ENCODE measurements at regions not wholly inside any gene's neighbourhood (a gene's known extent, or its start where the extent isn't known, plus 50 kb on each side); places are given as distances from the start of the nearest gene placed in this dataset.

GRCh38 chr5:155311721-155312120 lies 298.2 kb downstream of the KIF4B start:
- Histone ChIP-seq H2BK5ac (ENCODE audit: low read depth, low read length) (no peak overlapping the region), H4K5ac (ENCODE audit: insufficient read length, low read depth, low read length) (no peak overlapping the region), H2BK20ac (ENCODE audit: low read length) (no peak overlapping the region), H3K36me3 (ENCODE audit: control insufficient read depth in 2 of 4, insufficient read depth in 4 of 4, low read length in 3 of 4) (no peaks in the 10 kb centered on the region), H3K4me3 (ENCODE audit: extremely low read depth in 1 of 4, insufficient read depth in 2 of 4, low read depth in 3 of 4, low read length in 4 of 4) (no peak overlapping the region), H3K56ac (replicated peaks; ENCODE audit: insufficient read length, low read depth, low read length) (peak overlapping the region; percentile 67), H4K8ac (ENCODE audit: extremely low read depth, insufficient read depth, low read length) (no peak overlapping the region), H3K79me2 (ENCODE audit: control insufficient read depth in 1 of 2, insufficient read depth in 2 of 2, low read length in 2 of 2) (no peaks in the 10 kb centered on the region), H3K4me2 (ENCODE audit: insufficient read depth in 1 of 2, low read depth in 2 of 2, low read length in 2 of 2) (no peak overlapping the region), H3K23me2 (ENCODE audit: low read depth, low read length) (no peaks in the 10 kb centered on the region), H3K4me1 (replicated peaks in 1 of 4; ENCODE audit: control insufficient read depth in 3 of 4, insufficient read depth in 4 of 4, low read length in 3 of 4) (no peaks in the 10 kb centered on the region), H3K14ac (ENCODE audit: insufficient read length) (no peak overlapping the region), H2BK12ac (ENCODE audit: low read depth, low read length) (no peak overlapping the region), H3K27me3 (replicated peaks in 1 of 4; ENCODE audit: control insufficient read depth in 3 of 4, extremely low read depth in 1 of 4, insufficient read depth in 3 of 4, low read length in 3 of 4) (no peaks in the 10 kb centered on the region), H3K27ac (ENCODE audit: low read depth, low read length) (no peak overlapping the region), H2BK15ac (ENCODE audit: low read length) (no peak overlapping the region), H3K18ac (ENCODE audit: extremely low read depth, low read length) (no peak overlapping the region), H3K23ac (ENCODE audit: insufficient read length) (no peak overlapping the region), H3K4ac (replicated peaks; ENCODE audit: insufficient read length, low read depth, low read length) (no peak overlapping the region), H4K91ac (replicated peaks; ENCODE audit: insufficient read length, low read length) (no peak overlapping the region), H3K9me3 (ENCODE audit: insufficient read depth in 2 of 2, low read depth in 1 of 2, low read length in 1 of 2) (no peaks in the 10 kb centered on the region), H2AK5ac (ENCODE audit: low read depth, low read length) (no peak overlapping the region), H3K9ac (replicated peaks in 1 of 4; ENCODE audit: extremely low read depth in 1 of 4, low read depth in 3 of 4, low read length in 3 of 4) (no peak overlapping the region), H3K79me1 (ENCODE audit: low read depth, low read length) (no peaks in the 10 kb centered on the region), H2BK120ac (replicated peaks; ENCODE audit: low read depth, low read length) (no peak overlapping the region), H2AFZ (ENCODE audit: low read length) (no peak overlapping the region), H4K20me1 (replicated peaks in 1 of 2; ENCODE audit: control insufficient read depth in 1 of 2, insufficient read depth in 2 of 2, low read length in 2 of 2) (no peaks in the 10 kb centered on the region)
- CTCF ChIA-PET (ENCODE audit: partially characterized antibody), result no interaction called here
- 100% methylated on average over 1 of the region's 1 CpG; no CpG with 5 or more reads in 1 of the 2 experiments for WGBS, 2 experiments (ENCODE audit: extremely low coverage in 1 of 2, insufficient coverage in 1 of 2, insufficient read length in 1 of 2, insufficient replicate concordance in 2 of 2, low coverage in 1 of 2, low lambda C conversion rate in 2 of 2, missing lambda C conversion rate in 1 of 2)
- FAIRE-seq (no peak), DNase-seq (ENCODE audit: low read depth in 1 of 2, low spot score in 2 of 2) (no peak)
- POLR2A ChIA-PET (ENCODE audit: partially characterized antibody), result no interaction called here
- TF ChIP-seq RBBP5 (IDR thresholded peaks at IDR 0.05; ENCODE audit: borderline replicate concordance, low read depth, low read length) (no peak), EGR1 (IDR thresholded peaks at IDR 0.05; ENCODE audit: borderline replicate concordance, low read depth, low read length) (no peak), POLR2A (IDR thresholded peaks at IDR 0.05; ENCODE audit: control extremely low read depth in 1 of 2, low read depth in 2 of 2, low read length in 2 of 2) (no peak), SP2 (IDR thresholded peaks at IDR 0.05; ENCODE audit: low read length) (no peak), HDAC6 (IDR thresholded peaks at IDR 0.05; ENCODE audit: low read depth, low read length) (no peak), BRCA1 (IDR thresholded peaks at IDR 0.05; ENCODE audit: low read depth, low read length) (no peak), HDAC2 (IDR thresholded peaks at IDR 0.05; ENCODE audit: borderline replicate concordance in 1 of 2, low read depth in 2 of 2, low read length in 2 of 2) (no peak), YY1 (IDR thresholded peaks at IDR 0.05; ENCODE audit: low read depth, low read length) (no peak), SUZ12 (IDR thresholded peaks at IDR 0.05; ENCODE audit: low read length) (no peak)
- TF ChIP-seq, protein P1, sequence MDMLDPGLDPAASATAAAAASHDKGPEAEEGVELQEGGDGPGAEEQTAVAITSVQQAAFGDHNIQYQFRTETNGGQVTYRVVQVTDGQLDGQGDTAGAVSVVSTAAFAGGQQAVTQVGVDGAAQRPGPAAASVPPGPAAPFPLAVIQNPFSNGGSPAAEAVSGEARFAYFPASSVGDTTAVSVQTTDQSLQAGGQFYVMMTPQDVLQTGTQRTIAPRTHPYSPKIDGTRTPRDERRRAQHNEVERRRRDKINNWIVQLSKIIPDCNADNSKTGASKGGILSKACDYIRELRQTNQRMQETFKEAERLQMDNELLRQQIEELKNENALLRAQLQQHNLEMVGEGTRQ (IDR thresholded peaks at IDR 0.05; ENCODE audit: low read length), result no peak
- TF ChIP-seq, protein P2, sequence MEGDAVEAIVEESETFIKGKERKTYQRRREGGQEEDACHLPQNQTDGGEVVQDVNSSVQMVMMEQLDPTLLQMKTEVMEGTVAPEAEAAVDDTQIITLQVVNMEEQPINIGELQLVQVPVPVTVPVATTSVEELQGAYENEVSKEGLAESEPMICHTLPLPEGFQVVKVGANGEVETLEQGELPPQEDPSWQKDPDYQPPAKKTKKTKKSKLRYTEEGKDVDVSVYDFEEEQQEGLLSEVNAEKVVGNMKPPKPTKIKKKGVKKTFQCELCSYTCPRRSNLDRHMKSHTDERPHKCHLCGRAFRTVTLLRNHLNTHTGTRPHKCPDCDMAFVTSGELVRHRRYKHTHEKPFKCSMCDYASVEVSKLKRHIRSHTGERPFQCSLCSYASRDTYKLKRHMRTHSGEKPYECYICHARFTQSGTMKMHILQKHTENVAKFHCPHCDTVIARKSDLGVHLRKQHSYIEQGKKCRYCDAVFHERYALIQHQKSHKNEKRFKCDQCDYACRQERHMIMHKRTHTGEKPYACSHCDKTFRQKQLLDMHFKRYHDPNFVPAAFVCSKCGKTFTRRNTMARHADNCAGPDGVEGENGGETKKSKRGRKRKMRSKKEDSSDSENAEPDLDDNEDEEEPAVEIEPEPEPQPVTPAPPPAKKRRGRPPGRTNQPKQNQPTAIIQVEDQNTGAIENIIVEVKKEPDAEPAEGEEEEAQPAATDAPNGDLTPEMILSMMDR (IDR thresholded peaks at IDR 0.05; ENCODE audit: control extremely low read depth in 1 of 3, insufficient read depth in 1 of 3, low read depth in 1 of 3, low read length in 3 of 3), result no peak
- TF ChIP-seq, protein P3, sequence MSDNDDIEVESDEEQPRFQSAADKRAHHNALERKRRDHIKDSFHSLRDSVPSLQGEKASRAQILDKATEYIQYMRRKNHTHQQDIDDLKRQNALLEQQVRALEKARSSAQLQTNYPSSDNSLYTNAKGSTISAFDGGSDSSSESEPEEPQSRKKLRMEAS (IDR thresholded peaks at IDR 0.05), result no peak

Measured in H1 (cell line).